GM12874 (cell line): ENCODE measurements at regions not wholly inside any gene's neighbourhood (a gene's known extent, or its start where the extent isn't known, plus 50 kb on each side); places are given as distances from the start of the nearest gene placed in this dataset.

Source experiments
- TF ChIP-seq, protein P1 (sequence below): IDR thresholded peaks from 2 replicates; pipeline ENCODE4 v1.5.1; 2011; ENCODE audit warnings: low read depth, mild to moderate bottlenecking, control low read depth, low read length, moderate library complexity; ENCODE audit not compliant: insufficient read depth

DNA sequence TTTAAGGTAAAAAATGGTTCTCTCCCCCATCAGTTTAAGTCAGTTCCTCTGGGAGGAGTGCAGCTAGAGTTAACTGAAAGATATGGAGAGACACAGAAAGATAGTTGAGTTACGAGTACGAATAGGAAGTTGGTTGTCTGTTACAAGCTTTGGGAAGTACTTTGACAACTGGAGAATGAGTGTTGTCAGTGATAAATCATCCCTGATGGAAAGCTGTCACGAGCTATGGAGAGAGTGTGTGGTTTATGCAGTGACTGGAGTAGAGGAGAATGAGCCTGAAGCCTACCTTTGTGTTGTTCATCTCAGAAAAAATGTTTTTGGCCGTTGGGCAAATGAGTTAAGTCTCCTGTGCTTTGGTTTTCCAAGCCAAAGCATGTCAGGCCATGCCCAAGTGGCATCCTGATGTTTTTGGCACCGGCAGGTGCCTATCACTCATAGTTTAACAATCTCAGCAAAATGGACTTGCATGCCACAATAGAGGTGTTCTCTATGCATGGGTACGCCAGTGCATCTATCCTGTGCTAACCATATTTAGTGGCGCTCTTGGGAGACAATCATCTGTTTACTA is 350.2 kb downstream of the IRS2 start:
- TF ChIP-seq, protein P1, sequence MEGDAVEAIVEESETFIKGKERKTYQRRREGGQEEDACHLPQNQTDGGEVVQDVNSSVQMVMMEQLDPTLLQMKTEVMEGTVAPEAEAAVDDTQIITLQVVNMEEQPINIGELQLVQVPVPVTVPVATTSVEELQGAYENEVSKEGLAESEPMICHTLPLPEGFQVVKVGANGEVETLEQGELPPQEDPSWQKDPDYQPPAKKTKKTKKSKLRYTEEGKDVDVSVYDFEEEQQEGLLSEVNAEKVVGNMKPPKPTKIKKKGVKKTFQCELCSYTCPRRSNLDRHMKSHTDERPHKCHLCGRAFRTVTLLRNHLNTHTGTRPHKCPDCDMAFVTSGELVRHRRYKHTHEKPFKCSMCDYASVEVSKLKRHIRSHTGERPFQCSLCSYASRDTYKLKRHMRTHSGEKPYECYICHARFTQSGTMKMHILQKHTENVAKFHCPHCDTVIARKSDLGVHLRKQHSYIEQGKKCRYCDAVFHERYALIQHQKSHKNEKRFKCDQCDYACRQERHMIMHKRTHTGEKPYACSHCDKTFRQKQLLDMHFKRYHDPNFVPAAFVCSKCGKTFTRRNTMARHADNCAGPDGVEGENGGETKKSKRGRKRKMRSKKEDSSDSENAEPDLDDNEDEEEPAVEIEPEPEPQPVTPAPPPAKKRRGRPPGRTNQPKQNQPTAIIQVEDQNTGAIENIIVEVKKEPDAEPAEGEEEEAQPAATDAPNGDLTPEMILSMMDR: no peak

DNA sequence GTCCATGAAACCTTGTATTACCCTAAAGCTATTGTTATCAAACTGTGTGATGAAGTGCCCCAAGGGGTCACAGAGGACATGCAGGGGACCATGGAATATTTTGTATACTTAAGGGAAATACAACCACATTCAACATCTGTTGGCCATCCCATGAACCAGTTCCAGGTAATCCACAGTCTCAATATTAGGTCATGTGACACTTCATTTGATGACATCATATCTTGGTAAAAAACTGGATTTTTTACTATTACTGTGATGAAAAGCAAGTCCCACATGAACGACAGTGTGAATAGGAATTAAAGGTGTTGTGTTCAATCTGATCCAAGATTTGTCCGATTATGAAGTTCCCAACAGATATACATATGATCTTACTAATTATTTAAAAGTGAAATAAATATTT is 355.2 kb downstream of the IRS2 start:
- TF ChIP-seq, protein P1: no peak

DNA sequence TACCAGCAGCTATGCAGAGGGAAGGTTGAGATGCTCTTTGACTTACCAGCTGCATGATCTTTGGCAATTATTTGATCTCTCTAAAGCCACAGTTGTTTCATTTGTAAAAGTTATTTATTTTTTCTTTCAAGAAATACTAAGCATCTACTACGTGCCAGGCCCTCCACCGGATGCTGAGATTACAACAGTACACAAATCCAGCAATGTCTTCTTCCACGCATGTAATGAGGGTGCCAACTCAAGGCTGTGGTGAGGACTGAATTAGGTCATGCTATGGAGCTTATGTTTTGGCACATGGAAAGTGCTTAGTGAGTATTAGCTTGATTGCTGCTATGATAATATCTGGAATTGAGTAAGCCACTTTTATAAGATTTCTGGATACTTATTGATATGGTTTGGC is 358.2 kb downstream of the IRS2 start:
- TF ChIP-seq, protein P1: no peak

DNA sequence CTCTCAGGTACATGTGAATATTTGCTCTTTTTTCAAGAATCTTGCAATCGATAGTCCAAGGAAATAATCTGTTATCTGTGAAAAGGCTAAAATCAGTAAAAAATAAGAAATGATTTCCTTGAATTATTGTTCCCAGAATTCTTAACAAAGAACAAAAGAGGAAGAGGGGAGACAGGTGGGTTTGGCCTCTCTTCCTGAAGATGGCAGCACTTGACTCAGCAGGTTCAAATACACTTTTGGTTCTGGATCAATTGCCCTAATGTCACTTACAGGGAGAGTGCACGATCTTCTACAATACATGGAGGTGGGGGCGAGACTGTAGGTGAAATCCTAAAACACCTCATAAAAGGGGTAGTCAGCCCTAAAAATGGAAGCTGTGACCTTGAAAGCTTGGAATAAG is 358.7 kb downstream of the IRS2 start:
- TF ChIP-seq, protein P1: no peak

DNA sequence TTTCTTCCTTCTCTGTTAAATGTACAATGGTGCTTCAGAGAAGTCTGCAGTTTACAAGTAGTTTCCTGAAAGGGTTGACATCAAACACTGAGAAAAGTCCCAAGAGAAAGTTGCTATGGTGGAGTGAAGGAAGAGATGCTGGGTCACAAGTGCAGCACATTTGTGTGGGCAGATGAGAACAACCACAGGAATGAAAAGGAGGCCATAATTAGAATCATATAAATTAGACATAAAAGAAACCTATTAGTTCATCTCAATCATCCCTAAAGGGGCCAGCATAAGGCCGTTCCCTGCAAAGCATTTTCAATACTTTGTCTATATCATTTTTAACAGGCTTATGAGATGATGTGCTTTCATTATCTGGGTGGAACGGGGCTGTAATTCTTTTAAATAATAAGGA is 359.2 kb downstream of the IRS2 start:
- TF ChIP-seq, protein P1: no peak

DNA sequence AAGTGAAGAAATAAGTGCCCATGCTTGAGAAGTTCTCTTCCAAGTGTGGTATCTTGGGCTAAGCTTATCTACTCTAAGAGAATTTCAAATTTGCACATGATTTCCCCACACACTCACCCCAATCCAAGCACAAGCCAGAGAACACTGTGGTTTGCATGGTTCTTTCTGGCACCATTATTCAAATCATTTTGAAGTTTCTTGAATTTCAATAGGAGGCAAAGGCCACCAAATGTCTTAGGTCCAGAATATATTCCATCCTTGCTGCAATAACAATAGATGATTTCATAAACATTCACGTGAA is 359.7 kb downstream of the IRS2 start:
- TF ChIP-seq, protein P1: no peak

DNA sequence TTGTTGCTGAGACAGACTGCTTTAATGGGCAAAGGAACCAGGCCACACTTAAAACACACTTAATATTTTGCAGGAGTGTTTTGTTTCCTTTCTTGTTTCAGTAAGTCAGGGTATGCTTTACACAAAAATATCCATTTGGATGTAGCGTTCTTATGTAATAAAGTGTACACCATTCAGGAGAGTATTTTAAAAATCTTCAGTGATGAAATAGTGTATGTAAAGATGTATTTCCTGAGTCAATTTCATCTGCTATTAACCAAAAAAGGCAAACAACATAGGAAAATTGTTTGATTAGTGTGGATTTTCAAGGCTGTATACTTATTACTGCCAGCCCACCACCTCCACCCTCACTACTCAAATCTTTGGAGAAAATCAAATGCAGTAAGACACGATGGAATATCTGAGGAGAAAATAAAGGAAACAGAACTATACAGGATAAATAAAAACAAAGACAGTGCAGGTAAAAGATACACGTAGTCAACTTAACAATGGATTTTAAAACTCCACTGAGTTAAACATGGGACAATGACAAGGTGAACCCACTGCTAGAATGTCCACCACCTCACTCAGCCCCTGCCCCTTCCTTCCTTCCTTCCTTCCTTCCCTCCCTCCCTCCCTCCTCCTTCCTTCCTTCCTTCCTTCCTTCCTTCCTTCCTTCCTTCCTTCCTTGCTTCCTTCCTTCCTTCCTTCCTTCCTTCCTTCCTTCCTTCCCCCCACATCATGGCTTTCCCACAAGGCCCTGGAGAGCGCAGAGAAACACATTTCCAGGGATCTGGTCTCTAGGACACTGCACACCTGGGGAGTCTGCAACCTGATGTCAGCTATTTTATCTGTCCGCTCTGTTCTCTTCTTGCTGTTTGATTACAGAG is 360.3 kb downstream of the IRS2 start:
- TF ChIP-seq, protein P1: no peak
